ENCODE measurements at regions not wholly inside any gene's neighbourhood (a gene's known extent, or its start where the extent isn't known, plus 50 kb on each side); places are given as distances from the start of the nearest gene placed in this dataset.
"Not testable (repeated sequence)": the region's sequence is repeated elsewhere in the genome, so short reads cannot be mapped to it uniquely, and the experiment has no call there.

DNA sequence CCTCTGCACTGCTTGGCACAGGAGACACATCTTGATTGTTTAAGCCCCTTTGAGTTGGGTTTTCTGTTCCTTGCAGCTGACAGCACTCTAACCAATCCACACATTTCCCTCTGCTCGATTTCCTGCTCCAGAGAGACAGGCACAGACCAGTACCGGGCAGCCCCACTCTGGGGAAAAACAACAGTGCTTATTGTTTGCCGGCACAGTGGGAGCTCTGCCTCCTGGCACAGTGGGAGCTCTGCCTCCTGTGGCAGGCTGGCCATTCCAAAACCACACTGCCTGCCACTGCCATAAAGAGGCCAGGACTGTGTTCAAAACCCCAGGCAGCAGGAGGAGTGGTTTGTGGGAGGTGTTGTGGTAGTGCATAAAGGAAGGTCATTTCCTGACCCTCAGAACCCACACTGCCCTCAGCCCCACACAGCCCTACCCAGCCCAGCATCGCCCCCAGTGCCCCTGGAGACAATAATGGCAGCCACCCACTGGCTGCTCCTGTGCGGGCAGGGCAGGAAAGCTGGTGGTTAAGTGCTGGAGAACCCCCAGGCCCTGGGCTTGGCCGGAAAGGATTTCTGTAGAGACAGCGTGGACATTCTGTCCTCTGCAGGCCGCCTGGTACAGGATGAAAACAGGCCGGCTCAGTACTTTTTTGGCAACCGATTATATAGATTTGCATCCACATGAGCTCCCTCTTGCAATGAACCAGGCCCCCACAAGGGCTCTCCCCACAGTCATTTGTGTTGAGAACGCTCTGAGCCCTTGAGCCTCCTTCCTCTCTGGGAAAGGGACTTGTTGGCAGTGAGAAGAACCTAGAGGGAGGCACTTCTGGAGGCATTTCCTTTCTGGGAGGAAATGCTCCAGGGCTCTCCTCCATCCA is 182.8 kb downstream of the TRIM43 start:
- TF ChIP-seq POLR2A (IDR thresholded peaks at IDR 0.05; ENCODE audit: low read depth, low read length): not testable (repeated sequence)
- TF ChIP-seq, protein P1, sequence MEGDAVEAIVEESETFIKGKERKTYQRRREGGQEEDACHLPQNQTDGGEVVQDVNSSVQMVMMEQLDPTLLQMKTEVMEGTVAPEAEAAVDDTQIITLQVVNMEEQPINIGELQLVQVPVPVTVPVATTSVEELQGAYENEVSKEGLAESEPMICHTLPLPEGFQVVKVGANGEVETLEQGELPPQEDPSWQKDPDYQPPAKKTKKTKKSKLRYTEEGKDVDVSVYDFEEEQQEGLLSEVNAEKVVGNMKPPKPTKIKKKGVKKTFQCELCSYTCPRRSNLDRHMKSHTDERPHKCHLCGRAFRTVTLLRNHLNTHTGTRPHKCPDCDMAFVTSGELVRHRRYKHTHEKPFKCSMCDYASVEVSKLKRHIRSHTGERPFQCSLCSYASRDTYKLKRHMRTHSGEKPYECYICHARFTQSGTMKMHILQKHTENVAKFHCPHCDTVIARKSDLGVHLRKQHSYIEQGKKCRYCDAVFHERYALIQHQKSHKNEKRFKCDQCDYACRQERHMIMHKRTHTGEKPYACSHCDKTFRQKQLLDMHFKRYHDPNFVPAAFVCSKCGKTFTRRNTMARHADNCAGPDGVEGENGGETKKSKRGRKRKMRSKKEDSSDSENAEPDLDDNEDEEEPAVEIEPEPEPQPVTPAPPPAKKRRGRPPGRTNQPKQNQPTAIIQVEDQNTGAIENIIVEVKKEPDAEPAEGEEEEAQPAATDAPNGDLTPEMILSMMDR (conservative IDR thresholded peaks at IDR 0.05; ENCODE audit: low read depth, low read length): not testable (repeated sequence)
